K562 (cell line): ENCODE measurements at regions not wholly inside any gene's neighbourhood (a gene's known extent, or its start where the extent isn't known, plus 50 kb on each side); places are given as distances from the start of the nearest gene placed in this dataset.

Experiments
- ATAC-seq: fragments of 200-7000 bp; cut with Tn5 transposase; 3 replicates; pipeline ENCODE4 v1.9.1; 2020; ENCODE audit warnings: moderate library complexity
- BruUV-seq: library from RNA; stranded (reverse); fragments of 400-500 nt; replicated peaks from 2 replicates; lab custom pipeline; 2021; lab: Mats Ljungman, UMichigan
- CTCF ChIA-PET: fragments of 300-600 bp; formaldehyde crosslinking; extraction: SDS; loops from one replicate; lab custom pipeline; 2021; ENCODE audit warnings: low intra/inter-chr PET ratio; lab: Yijun Ruan, JAX
- POLR2A ChIA-PET: fragments of 300-600, 350-650 bp; sonication (Branson Sonifier 250); formaldehyde crosslinking; extraction: SDS; loops from one replicate; lab custom pipeline; 2021; ENCODE audit warnings: antibody characterized with exemption, inconsistent platforms; lab: Yijun Ruan, JAX
- DNase-seq, 4 experiments: peaks; one replicate each; pipeline versions ENCODE4 v3.0.0 to v3.0.0-alpha.2; 2011 to 2018; ENCODE audit warnings: low spot score in 3 of 4, mixed read lengths in 3 of 4; ENCODE audit errors: extremely low read depth in 1 of 4
- FAIRE-seq: peaks from 2 replicates; lab custom pipeline; 2011; peaks lifted over from hg19 to GRCh38; lab: Jason Lieb, UNC
- H2AFZ ChIP-seq: 2 replicates; pipeline ENCODE4 v1.6.0; 2011; ENCODE audit warnings: low read depth, low read length, control low read depth, inconsistent platforms
- H3K27ac ChIP-seq: fragments of 200-600 bp; 3 replicates; pipeline ENCODE4 v1.8.0; 2011; ENCODE audit warnings: low read depth, mild to moderate bottlenecking, control low read depth, inconsistent platforms, low read length, moderate library complexity, mixed read lengths; ENCODE audit errors: extremely low read depth
- H3K27me3 ChIP-seq, 2 experiments: fragments of 300-600 bp in 1 of 2; 2 replicates in 1 of 2; 3 replicates in 1 of 2; pipeline versions ENCODE4 v1.6.0 to v1.8.0; 2011; ENCODE audit warnings: inconsistent platforms in 2 of 2, low read length in 2 of 2, mild to moderate bottlenecking in 1 of 2, mixed read lengths in 1 of 2, moderate library complexity in 1 of 2; ENCODE audit not compliant: control insufficient read depth in 2 of 2, insufficient read depth in 2 of 2
- H3K36me3 ChIP-seq: fragments of 300-600 bp; 3 replicates; pipeline ENCODE4 v1.8.0; 2011; ENCODE audit warnings: mild to moderate bottlenecking, low read length, inconsistent platforms; ENCODE audit not compliant: control insufficient read depth, insufficient read depth
- H3K4me1 ChIP-seq, 2 experiments: fragments of 200-600 bp in 1 of 2; replicated peaks in 1 of 2; 2 replicates in 1 of 2; 3 replicates in 1 of 2; pipeline versions ENCODE4 v1.5.1 to v1.8.0; 2011; ENCODE audit warnings: inconsistent platforms in 2 of 2, low read length in 2 of 2, mild to moderate bottlenecking in 1 of 2, mixed read lengths in 1 of 2, moderate library complexity in 1 of 2; ENCODE audit not compliant: control insufficient read depth in 2 of 2, insufficient read depth in 2 of 2
- H3K4me2 ChIP-seq: 2 replicates; pipeline ENCODE4 v1.6.1; 2011; ENCODE audit warnings: low read length, control low read depth, inconsistent platforms, mixed read lengths; ENCODE audit not compliant: insufficient read depth
- H3K4me3 ChIP-seq: fragments of 200-600 bp; sonication (generic), shearing (Covaris generic); 2 replicates; pipeline ENCODE4 v1.5.1; 2016; ENCODE audit warnings: control low read depth, inconsistent platforms
- H3K79me2 ChIP-seq: fragments of 200-600 bp; 3 replicates; pipeline ENCODE4 v1.8.0; 2011; ENCODE audit warnings: low read length, inconsistent platforms; ENCODE audit not compliant: control insufficient read depth, insufficient read depth
- H3K9ac ChIP-seq, 2 experiments: 2 replicates each; pipeline versions ENCODE4 v1.6.0 to v1.6.1; 2011; ENCODE audit warnings: low read depth in 2 of 2, low read length in 2 of 2, control low read depth in 1 of 2, inconsistent platforms in 1 of 2, mild to moderate bottlenecking in 1 of 2, mixed read lengths in 1 of 2; ENCODE audit not compliant: insufficient read depth in 1 of 2
- H3K9me1 ChIP-seq: one replicate; pipeline ENCODE4 v1.6.0; 2011; ENCODE audit warnings: inconsistent platforms, mild to moderate bottlenecking, low read length, moderate library complexity; ENCODE audit not compliant: control insufficient read depth, insufficient read depth
- H3K9me3 ChIP-seq: replicated peaks from 2 replicates; pipeline ENCODE4 v1.5.1; 2011; ENCODE audit warnings: low read depth, low read length, inconsistent platforms; ENCODE audit not compliant: control insufficient read depth, insufficient read depth
- H4K20me1 ChIP-seq: replicated peaks from 2 replicates; pipeline ENCODE4 v1.6.1; 2011; ENCODE audit warnings: low read length, inconsistent platforms, mixed read lengths; ENCODE audit not compliant: control insufficient read depth, insufficient read depth
- DACH1 ChIP-seq: fragments of 450-650 bp; IDR thresholded peaks from 2 replicates; pipeline ENCODE4 v1.6.1; 2018; ENCODE audit not compliant: partially characterized antibody
- E2F4 ChIP-seq: sonication (generic); formaldehyde crosslinking; IDR thresholded peaks from 2 replicates; pipeline ENCODE4 v1.8.0; 2022; ENCODE audit warnings: mild to moderate bottlenecking, low read depth, missing genetic modification reagents
- HDAC3 ChIP-seq: fragments of 450-650 bp; IDR thresholded peaks from 2 replicates; pipeline ENCODE4 v1.6.1; 2018; ENCODE audit warnings: borderline replicate concordance, mild to moderate bottlenecking, moderate library complexity; ENCODE audit not compliant: partially characterized antibody
- NFE2L1 ChIP-seq: fragments of 450-650 bp; IDR thresholded peaks from 2 replicates; pipeline ENCODE4 v1.6.1; 2016; ENCODE audit warnings: missing genetic modification characterization, low read depth, mild to moderate bottlenecking, missing compliant biosample characterization, moderate library complexity, borderline replicate concordance
- NFXL1 ChIP-seq: fragments of 450-650 bp; formaldehyde crosslinking; IDR thresholded peaks from 2 replicates; pipeline ENCODE4 v1.4.0; 2021; ENCODE audit warnings: mild to moderate bottlenecking
- OTX1 ChIP-seq: fragments of 450-650 bp; formaldehyde crosslinking; IDR thresholded peaks from 2 replicates; pipeline ENCODE4 v1.4.0; 2022; ENCODE audit warnings: mild to moderate bottlenecking
- SP2 ChIP-seq: IDR thresholded peaks from 2 replicates; pipeline ENCODE4 v1.6.1; 2011; ENCODE audit warnings: mild to moderate bottlenecking, low read depth, low read length, moderate library complexity; ENCODE audit not compliant: poor library complexity, severe bottlenecking; ENCODE audit errors: extremely low read depth
- SREBF2 ChIP-seq: sonication (generic); formaldehyde crosslinking; IDR thresholded peaks from 2 replicates; pipeline ENCODE4 v1.4.0; 2020; ENCODE audit warnings: mild to moderate bottlenecking, missing genetic modification reagents
- STAG1 ChIP-seq: sonication (generic); formaldehyde crosslinking; IDR thresholded peaks from 2 replicates; pipeline ENCODE4 v1.5.0; 2020; ENCODE audit warnings: missing genetic modification reagents, borderline replicate concordance
- STAT5B ChIP-seq: fragments of 250-450 bp; sonication (Bioruptor Pico); IDR thresholded peaks from 2 replicates; pipeline ENCODE4 v1.8.0; 2021; ENCODE audit warnings: mild to moderate bottlenecking, inconsistent platforms
- TOE1 ChIP-seq, 2 experiments: fragments of 450-650 bp in 1 of 2; sonication (generic) in 1 of 2; formaldehyde crosslinking in 1 of 2; IDR thresholded peaks; 2 replicates each; pipeline versions ENCODE4 v1.7.1 to v1.8.0; 2016 to 2022; ENCODE audit warnings: borderline replicate concordance in 2 of 2, mild to moderate bottlenecking in 2 of 2, antibody characterized with exemption in 1 of 2, inconsistent platforms in 1 of 2, low read depth in 1 of 2, missing genetic modification reagents in 1 of 2, moderate library complexity in 1 of 2
- ZSCAN29 ChIP-seq: fragments of 450-650 bp; IDR thresholded peaks from 2 replicates; pipeline ENCODE4 v1.6.1; 2017
- WGBS: fragments of 100-300 bp; shearing (Covaris generic); methylation state at CpG from one replicate; pipeline ENCODE4 v1.1.6; 2016; ENCODE audit warnings: low coverage, mixed read lengths; ENCODE audit not compliant: insufficient coverage; ENCODE audit errors: missing lambda C conversion rate; 5-methylcytosine and 5-hydroxymethylcytosine counted together
- in situ Hi-C: fragments of 300-500 bp; cut with MboI; formaldehyde crosslinking; loops from 4 replicates; pipeline ENCODE4 v1.15.0; 2018; ENCODE audit warnings: inconsistent platforms, mixed read lengths
- intact Hi-C: fragments of 100-400 bp; cut with micrococcal nuclease; formaldehyde crosslinking; loops from 2 replicates; pipeline ENCODE4 v1.14.2; 2022

GRCh38 chr12:76678992-76679391, 84.9 kb upstream of the ZDHHC17 start:
- WGBS, result 9% methylated on average over 2 of the region's 2 CpGs

More at GRCh38 chr12:76678992-76679391, 84.9 kb upstream of the ZDHHC17 start:
- intact Hi-C loops, result no loop called here
- Histone ChIP-seq H3K36me3 (no peaks in the 10 kb centered on the region), H3K4me1 (no peaks in the 10 kb centered on the region), H2AFZ (no peak overlapping the region), H3K27me3 (no peaks in the 10 kb centered on the region), H4K20me1 (no peaks in the 10 kb centered on the region), H3K4me3 (no peak overlapping the region), H3K4me2 (no peak overlapping the region), H3K9ac (no peak overlapping the region), H3K9me1 (no peaks in the 10 kb centered on the region), H3K9me3 (no peaks in the 10 kb centered on the region), H3K79me2 (no peaks in the 10 kb centered on the region), H3K27ac (no peak overlapping the region)
- ChIA-PET CTCF (no interaction called here), POLR2A (no interaction called here)
- BruUV-seq, result no TSS peak
- ATAC-seq (no peak), DNase-seq (no peak), FAIRE-seq (no peak)
- TF ChIP-seq OTX1 (no peak), E2F4 (CRISPR knock-in tag) (no peak), SREBF2 (CRISPR knock-in tag) (no peak), NFE2L1 (tag) (no peak), DACH1 (no peak), STAT5B (CRISPR knock-in tag) (no peak), ZSCAN29 (no peak), SP2 (no peak), TOE1 (IDR thresholded peaks at IDR 0.05; ENCODE audit: borderline replicate concordance) (no peak), TOE1 (CRISPR knock-in tag; IDR thresholded peaks at IDR 0.05; ENCODE audit: borderline replicate concordance, low read depth) (no peak), STAG1 (CRISPR knock-in tag) (no peak), HDAC3 (no peak), NFXL1 (CRISPR knock-in tag) (no peak)
- in situ Hi-C loops, result no loop called here
